ENCODE measurements at regions not wholly inside any gene's neighbourhood (a gene's known extent, or its start where the extent isn't known, plus 50 kb on each side); places are given as distances from the start of the nearest gene placed in this dataset.

DNA sequence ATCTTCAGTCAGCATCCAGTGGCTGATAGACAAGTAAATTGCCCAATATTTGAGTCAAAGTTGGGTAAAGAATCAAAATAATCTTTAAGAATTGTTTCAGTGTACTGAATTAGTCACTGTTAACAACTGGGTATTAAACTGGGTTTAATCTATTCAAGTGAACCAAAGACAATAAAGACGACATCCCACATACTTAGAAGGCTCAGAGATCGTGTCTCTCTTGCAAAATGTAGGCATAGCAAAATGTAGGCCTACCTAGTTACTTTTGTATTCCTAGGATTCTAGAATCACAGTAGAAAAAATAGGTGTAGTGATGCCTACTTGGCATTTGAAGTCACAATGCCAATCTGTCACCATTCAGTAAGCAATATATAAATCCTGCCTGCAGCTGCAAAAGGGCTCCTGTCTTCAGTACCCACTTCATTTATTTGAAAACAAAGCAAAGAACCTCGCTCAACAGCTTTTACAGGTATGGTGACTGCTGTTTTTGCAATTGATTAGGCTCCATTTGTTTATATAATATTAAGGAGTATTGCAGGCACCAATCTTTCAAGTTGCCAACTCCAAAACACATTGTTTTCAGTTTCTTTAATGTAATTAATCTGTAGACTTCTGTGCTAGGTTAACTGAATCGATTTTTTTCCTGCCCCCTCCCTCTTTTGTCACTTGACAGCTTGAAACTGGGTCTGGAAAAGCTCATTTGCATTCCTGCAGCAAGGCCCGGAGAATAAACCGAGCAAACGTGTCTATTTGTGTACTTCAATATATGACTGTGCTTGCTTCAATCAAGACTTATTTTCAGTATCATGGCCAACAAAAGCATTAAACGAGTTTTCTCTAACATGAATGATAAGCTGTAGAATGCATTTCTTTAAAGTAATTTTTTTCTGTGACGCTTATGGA is 1074.9 kb downstream of the TDRD15 start:
- TF ChIP-seq, protein P1, sequence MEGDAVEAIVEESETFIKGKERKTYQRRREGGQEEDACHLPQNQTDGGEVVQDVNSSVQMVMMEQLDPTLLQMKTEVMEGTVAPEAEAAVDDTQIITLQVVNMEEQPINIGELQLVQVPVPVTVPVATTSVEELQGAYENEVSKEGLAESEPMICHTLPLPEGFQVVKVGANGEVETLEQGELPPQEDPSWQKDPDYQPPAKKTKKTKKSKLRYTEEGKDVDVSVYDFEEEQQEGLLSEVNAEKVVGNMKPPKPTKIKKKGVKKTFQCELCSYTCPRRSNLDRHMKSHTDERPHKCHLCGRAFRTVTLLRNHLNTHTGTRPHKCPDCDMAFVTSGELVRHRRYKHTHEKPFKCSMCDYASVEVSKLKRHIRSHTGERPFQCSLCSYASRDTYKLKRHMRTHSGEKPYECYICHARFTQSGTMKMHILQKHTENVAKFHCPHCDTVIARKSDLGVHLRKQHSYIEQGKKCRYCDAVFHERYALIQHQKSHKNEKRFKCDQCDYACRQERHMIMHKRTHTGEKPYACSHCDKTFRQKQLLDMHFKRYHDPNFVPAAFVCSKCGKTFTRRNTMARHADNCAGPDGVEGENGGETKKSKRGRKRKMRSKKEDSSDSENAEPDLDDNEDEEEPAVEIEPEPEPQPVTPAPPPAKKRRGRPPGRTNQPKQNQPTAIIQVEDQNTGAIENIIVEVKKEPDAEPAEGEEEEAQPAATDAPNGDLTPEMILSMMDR (IDR thresholded peaks at IDR 0.05; ENCODE audit: low read depth, low read length, missing control alignments): no peak
- H3K4me3 ChIP-seq (replicated peaks; ENCODE audit: low read depth, low read length): no peak overlapping the region
- no peak for DNase-seq (ENCODE audit: extremely low read depth, low read depth)

DNA sequence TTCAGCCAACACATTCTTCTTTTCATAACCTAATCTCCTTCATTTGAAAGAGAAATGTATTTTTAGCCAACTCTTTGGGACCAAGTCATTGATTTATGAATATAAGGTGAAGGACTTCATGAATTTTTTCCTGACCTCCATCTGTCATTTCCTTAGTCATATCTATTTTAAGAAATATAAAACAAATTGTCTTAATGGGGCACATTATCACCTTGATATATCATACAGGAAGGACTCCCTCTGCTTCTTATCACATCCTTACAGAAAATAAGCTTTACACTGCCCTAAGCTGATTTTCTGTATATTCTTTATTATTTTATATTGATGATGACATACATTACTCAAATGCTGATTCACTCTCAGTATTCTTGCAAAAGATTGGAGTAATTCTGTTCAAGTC is 1076.2 kb downstream of the TDRD15 start:
- TF ChIP-seq, protein P1 (IDR thresholded peaks at IDR 0.05; ENCODE audit: low read depth, low read length, missing control alignments): no peak
- DNase-seq (ENCODE audit: extremely low read depth, low read depth): no peak
- H3K4me3 ChIP-seq (replicated peaks; ENCODE audit: low read depth, low read length): no peak overlapping the region

DNA sequence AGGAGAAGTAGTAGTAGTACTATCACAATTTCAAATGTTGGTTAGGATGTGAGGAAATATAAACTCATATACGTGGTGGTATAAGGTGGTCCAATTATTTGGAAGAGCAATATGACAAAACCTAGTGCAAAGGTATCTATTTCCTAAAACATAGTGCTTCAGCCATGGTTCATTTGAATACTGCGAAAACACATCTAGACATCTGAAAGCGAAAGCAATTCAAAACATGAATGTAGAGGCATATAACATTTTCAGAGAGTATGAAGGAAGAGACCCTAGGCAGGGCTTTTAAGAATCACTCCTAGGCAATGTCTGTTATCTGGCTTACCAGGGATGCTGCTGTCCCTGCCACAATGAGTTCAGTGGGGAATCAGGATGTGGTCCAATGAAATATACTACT is 1085.8 kb downstream of the TDRD15 start:
- TF ChIP-seq, protein P1 (IDR thresholded peaks at IDR 0.05; ENCODE audit: low read depth, low read length, missing control alignments): no peak
- no peak for DNase-seq (ENCODE audit: extremely low read depth, low read depth)
- no peak overlapping the region for H3K4me3 ChIP-seq (replicated peaks; ENCODE audit: low read depth, low read length)

DNA sequence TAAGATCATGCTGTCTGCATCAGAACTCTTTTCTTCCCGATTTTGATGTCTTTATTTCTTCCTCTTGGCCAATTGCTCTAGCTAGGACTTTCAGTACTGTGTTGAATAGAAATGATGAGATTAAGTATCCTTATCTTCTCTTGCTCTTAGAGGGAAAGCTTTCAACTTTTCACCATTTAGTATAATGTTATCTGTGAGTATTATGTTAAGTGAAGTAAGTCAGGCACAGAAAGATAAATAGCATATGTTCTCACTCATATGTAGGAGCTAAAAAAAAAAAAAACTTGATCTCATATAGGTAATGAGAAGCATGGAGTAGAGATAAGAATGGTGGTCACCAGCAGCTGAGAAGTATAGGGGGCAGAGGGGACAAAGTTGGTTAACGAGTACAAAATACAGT is 1089.5 kb downstream of the TDRD15 start:
- TF ChIP-seq, protein P1 (IDR thresholded peaks at IDR 0.05; ENCODE audit: low read depth, low read length, missing control alignments): no peak
- no peak overlapping the region for H3K4me3 ChIP-seq (replicated peaks; ENCODE audit: low read depth, low read length)
- no peak for DNase-seq (ENCODE audit: extremely low read depth, low read depth)

DNA sequence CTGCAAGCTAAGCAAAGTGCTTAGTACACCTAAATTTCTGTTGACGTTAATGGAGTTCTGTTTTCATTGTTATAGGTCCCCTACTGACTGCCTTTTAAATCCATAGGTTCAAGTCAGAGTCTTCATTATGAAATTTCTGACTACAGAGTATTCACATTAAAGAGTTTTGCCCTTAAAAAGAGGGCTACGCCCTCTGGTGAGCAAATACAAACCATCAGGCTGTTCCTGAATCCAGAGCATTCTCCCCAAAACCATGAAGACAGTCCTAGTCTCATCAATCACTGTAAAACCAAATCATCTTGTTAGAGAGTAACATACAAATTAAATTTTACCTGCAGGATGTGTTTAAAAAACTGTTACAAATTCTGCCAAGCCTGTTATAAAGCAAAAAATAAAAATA is 1091.7 kb downstream of the TDRD15 start:
- TF ChIP-seq, protein P1 (IDR thresholded peaks at IDR 0.05; ENCODE audit: low read depth, low read length, missing control alignments): no peak
- H3K4me3 ChIP-seq (replicated peaks; ENCODE audit: low read depth, low read length): no peak overlapping the region
- no peak for DNase-seq (ENCODE audit: extremely low read depth, low read depth)

DNA sequence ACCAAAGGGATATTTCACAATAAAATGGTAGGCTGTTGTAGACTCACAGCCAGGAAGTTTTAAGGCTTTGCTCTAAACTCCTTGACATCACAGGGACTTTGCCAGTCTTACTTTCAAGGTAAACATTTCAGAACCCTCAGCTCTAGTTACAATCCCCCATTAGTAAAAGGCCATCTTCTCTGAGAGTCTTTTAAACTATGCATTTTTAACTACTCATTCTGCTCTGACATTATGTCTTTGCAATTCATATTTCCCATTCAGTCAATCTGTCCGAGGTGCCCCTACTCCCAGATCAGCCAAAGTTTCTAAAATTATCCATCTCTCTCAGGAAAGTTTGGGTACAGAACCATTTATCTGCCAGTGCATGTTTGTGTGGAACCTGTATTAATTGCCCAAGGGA is 1094.1 kb downstream of the TDRD15 start:
- no peak overlapping the region for H3K4me3 ChIP-seq (replicated peaks; ENCODE audit: low read depth, low read length)
- TF ChIP-seq, protein P1 (IDR thresholded peaks at IDR 0.05; ENCODE audit: low read depth, low read length, missing control alignments): no peak
- no peak for DNase-seq (ENCODE audit: extremely low read depth, low read depth)

Data from HFF-Myc (cell line).